ENCODE measurements at regions not wholly inside any gene's neighbourhood (a gene's known extent, or its start where the extent isn't known, plus 50 kb on each side); places are given as distances from the start of the nearest gene placed in this dataset.

- TF ChIP-seq POLR2AphosphoS5 (IDR thresholded peaks at IDR 0.05; ENCODE audit: low read depth, low read length) = no peak
- no peak for TF ChIP-seq RAD21 (IDR thresholded peaks at IDR 0.05; ENCODE audit: low read length)
- no peak for TF ChIP-seq YY1 (IDR thresholded peaks at IDR 0.05; ENCODE audit: low read depth)
- no peak for TF ChIP-seq TAF1 (IDR thresholded peaks at IDR 0.05; ENCODE audit: borderline replicate concordance, low read depth, low read length)
- TF ChIP-seq, protein P1, sequence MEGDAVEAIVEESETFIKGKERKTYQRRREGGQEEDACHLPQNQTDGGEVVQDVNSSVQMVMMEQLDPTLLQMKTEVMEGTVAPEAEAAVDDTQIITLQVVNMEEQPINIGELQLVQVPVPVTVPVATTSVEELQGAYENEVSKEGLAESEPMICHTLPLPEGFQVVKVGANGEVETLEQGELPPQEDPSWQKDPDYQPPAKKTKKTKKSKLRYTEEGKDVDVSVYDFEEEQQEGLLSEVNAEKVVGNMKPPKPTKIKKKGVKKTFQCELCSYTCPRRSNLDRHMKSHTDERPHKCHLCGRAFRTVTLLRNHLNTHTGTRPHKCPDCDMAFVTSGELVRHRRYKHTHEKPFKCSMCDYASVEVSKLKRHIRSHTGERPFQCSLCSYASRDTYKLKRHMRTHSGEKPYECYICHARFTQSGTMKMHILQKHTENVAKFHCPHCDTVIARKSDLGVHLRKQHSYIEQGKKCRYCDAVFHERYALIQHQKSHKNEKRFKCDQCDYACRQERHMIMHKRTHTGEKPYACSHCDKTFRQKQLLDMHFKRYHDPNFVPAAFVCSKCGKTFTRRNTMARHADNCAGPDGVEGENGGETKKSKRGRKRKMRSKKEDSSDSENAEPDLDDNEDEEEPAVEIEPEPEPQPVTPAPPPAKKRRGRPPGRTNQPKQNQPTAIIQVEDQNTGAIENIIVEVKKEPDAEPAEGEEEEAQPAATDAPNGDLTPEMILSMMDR (IDR thresholded peaks at IDR 0.05) = no peak
- TF ChIP-seq EP300 (IDR thresholded peaks at IDR 0.05; ENCODE audit: borderline replicate concordance in 1 of 2, low read depth in 1 of 2, low read length in 1 of 2) = no peak
- no peak for TF ChIP-seq NRF1 (IDR thresholded peaks at IDR 0.05; ENCODE audit: low read depth, low read length)
- TF ChIP-seq TCF12 (IDR thresholded peaks at IDR 0.05) = no peak
- no peak for TF ChIP-seq ZBTB33 (IDR thresholded peaks at IDR 0.05; ENCODE audit: borderline replicate concordance, low read depth)
- TF ChIP-seq EZH2phosphoT487 (IDR thresholded peaks at IDR 0.05; ENCODE audit: borderline replicate concordance, low read depth) = no peak
- TF ChIP-seq NFIC (IDR thresholded peaks at IDR 0.05; ENCODE audit: borderline replicate concordance) = no peak
- TF ChIP-seq SMC3 (IDR thresholded peaks at IDR 0.05; ENCODE audit: low read depth, low read length) = no peak
Measured at GRCh38 chr1:114206392-114206791, 52.7 kb upstream of the SYT6 start.
